ENCODE measurements at regions not wholly inside any gene's neighbourhood (a gene's known extent, or its start where the extent isn't known, plus 50 kb on each side); places are given as distances from the start of the nearest gene placed in this dataset.
A peak's percentile ranks its signal among the peaks of the same experiment; 100 is the strongest.
"Not testable (repeated sequence)": the region's sequence is repeated elsewhere in the genome, so short reads cannot be mapped to it uniquely, and the experiment has no call there.

DNA sequence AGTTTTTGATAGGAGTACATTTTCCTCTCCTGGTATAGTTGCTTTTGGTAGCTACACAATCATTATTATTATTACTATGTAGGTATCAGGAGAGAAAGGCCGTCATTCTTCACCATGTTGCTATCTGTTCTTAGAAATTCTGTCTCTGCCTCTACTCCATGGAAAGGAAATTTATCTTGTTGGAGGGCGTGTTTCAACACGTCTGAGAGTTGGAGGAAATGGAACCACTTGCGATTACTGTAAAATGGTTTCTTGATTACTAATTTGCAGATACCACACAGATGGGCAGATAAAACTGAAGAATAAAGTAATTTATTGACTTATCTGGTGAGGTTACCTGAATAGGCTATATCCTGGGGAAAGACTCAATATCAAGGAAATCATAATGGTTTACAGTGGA, 488.4 kb downstream of the NR2F2 start:
- DNase-seq (ENCODE audit: low spot score) = no peak

GRCh38 chr15:96827981-96828380, 497.5 kb downstream of the NR2F2 start:
- DNase-seq (ENCODE audit: low spot score) = no peak

DNA sequence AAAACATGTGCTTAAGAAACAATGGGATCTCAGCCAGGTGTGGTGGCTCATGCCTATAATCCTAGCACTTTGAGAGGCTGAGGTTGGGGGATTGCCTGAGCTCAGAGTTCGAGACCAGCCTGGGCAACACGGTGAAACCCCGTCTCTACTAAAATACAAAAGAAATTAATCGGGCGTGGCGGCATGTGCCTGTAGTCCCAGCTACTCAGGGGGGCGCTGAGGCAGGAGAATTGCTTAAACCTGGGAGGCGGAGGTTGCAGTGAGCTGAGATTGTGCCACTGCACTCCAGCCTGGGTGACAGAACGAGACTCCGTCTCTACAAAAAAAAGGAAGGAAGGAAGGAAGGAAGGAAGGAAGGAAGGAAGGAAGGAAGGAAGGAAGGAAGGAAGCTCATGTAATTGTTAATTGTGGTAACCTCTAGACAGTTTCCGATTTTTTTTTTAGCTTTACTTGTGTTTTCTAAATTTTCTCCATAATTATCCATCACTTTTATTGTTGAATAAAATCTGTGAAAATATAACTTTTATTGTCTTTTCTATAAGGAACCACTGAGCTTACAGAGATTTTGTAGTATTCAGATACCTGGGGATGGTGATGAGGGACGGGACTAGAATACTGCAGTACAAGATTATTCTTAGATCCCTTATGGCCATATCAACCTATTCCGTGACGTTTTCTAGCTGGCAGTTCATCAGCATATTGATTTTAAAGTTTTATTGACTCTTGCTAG, 506.9 kb downstream of the NR2F2 start:
- no peak for DNase-seq (ENCODE audit: low spot score)

- DNase-seq (ENCODE audit: low spot score) = no peak
These were observed 507.6 kb downstream of the NR2F2 start for GRCh38 chr15:96838081-96838480.

DNA sequence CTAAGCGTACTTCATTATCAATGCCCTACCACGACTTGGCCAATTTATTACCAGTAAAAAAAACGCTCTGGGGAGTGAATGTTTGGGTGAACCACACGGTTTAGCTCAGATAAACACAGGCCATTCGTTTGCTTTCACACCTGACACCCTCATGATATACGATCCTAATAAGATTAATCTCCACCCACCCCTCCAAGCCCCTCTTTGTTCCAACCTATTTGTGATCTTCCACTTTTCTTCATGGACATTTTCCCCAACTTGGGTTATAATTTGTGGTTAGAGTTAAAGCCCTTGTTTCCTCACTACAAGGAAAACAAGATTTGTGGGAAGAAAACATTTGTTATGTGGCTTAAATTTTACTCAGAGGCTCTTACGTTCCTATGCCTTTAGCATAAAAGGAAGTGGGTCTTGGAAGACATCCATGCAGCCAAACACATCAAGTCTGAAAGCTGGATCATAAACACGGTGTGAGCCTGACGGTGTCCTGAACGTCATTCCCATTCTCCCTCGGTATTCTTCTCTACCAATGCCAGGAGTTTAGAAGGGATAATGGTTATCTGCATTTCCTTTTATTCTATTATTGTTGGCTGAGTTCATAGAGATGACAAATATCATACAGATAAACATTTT, 518.9 kb downstream of the NR2F2 start:
- DNase-seq (ENCODE audit: low spot score) = no peak

GRCh38 chr15:96851613-96852012, 521.1 kb downstream of the NR2F2 start:
- DNase-seq (ENCODE audit: low spot score) = no peak

GRCh38 chr15:96858694-96859093, 528.2 kb downstream of the NR2F2 start:
- no peak for DNase-seq (ENCODE audit: low spot score)

- no peak for DNase-seq (ENCODE audit: low spot score)
These were observed 530.2 kb downstream of the NR2F2 start for GRCh38 chr15:96860741-96861140.

- no peak for DNase-seq (ENCODE audit: low spot score)
These were observed 537.5 kb downstream of the NR2F2 start for GRCh38 chr15:96867992-96868391.

GRCh38 chr15:96869122-96869521, 538.6 kb downstream of the NR2F2 start:
- no peak for DNase-seq (ENCODE audit: low spot score)

GRCh38 chr15:96869790-96870189, 539.3 kb downstream of the NR2F2 start:
- DNase-seq (ENCODE audit: low spot score) = peak; percentile 12

DNA sequence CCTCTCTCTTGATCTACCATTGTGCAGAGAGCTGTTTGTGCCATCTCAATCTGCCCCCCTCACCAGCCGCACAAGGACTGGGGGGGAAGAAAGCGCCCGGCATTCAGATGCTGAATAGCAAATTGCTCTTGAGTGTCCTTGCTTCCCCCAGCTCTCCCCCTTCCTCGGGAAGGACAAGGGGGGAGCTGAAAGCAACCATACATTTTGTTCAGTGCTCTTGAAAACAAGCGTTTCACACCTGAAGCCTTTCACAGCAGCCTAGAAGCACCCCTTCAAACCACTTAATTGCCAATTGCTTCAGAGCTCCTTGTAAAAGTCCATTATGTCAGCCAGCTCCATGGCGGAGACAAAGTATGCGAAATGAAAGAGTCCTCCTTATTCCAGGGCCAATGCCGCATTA, 540.1 kb downstream of the NR2F2 start:
- DNase-seq (ENCODE audit: low spot score) = no peak

GRCh38 chr15:96877442-96877841, 546.9 kb downstream of the NR2F2 start:
- not testable (repeated sequence) for DNase-seq (ENCODE audit: low spot score)

DNA sequence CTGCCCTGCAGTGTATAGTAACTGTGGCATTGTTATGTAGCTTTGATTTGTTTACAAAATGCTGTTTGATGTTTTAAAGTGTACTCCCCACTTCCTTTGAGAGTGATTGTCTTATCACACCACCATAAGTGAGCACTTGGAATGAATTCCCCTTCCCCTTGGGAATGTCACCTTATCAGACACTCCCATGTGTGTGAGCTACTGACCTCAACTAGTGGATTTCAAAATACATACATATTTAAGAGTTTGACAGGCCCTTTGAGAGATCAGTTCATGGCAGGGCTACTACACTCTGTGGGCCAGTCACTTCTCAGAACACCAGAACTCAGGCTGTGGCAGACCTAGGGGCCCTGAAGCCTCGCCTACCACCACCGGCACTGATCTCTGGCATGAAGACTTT, 547.6 kb downstream of the NR2F2 start:
- no peak for DNase-seq (ENCODE audit: low spot score)

GRCh38 chr15:96882121-96882772, 551.7 kb downstream of the NR2F2 start:
- DNase-seq (ENCODE audit: low spot score) = no peak

DNA sequence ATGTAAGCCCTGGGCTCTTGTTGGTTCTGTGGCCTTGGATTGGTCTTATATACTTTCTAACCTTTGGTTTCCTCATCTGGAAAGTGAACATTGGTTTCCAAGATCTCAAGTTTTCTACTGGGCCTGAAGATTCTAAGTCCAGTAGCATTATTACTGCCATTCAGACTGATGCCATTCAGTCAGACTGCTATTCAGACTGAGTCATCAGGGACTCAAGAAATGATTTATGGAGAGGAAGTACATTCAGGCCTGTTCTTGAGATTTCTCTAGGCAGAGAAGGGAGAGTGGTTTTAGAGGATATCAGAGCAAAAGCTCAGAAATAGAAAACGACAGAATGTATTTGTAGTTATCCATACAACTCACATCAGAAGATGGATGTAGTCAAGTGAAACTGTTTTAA, 557.2 kb downstream of the NR2F2 start:
- no peak for DNase-seq (ENCODE audit: low spot score)

- DNase-seq (ENCODE audit: low spot score) = no peak
These were observed 558.3 kb downstream of the NR2F2 start for GRCh38 chr15:96888764-96889163.

- DNase-seq (ENCODE audit: low spot score) = no peak
These were observed 559.4 kb downstream of the NR2F2 start for GRCh38 chr15:96889734-96890480.

DNA sequence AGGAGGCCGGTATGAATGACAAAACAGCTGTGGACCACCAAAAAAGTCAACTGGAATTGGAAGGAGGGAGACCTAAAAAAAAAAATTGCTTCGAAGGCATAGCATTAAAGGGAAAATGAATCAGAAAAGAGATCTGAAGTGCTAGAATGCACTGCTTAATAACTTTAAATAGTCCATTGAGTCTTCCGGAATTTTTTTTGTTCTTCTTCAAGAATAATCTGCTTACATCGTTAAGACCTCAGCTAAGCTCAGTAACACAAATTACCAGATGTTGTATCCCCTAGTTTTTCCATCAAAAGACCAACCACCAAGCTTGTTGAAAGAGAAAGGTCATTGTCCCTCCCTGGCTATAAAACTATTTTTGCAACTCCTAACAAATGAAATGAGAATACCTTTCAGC, 560.5 kb downstream of the NR2F2 start:
- DNase-seq (ENCODE audit: low spot score) = no peak

DNA sequence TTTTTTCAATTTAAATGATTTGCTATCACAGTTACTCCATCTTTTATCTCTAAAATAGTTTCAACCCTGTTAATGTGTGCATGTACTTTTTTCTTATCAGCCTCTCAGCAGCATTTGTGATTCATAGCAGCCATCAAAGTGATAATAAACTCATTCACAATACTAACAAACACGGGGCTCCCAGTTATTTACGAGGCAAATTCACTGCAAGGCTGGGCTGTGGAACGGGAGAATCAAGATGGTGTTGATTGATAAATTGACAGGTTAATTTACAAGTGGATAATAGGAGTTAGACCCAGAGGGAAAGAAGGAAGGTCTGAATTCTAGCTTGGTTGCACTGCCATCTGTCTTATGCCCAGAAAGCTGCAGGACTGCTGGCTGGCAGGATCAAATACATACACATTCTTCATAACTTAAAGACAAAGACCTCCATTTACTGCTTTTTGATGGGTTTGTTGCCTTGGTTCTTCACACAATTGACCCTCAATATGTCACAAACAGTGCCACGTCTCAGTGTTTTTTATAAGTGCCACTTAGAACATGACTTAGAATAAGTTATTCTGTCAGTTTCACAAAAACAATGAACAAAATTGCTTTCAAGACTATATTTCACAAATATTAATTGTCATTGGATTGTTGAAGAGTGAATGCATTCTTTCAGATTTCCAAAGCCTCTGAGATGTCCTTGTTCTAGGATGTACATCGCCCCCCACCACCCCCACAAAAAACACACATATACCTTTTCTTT, 562.8 kb downstream of the NR2F2 start:
- DNase-seq (ENCODE audit: low spot score) = peak; percentile 12

- DNase-seq (ENCODE audit: low spot score) = no peak
These were observed 564.2 kb downstream of the NR2F2 start for GRCh38 chr15:96894659-96895058.

GRCh38 chr15:96896766-96897165, 566.3 kb downstream of the NR2F2 start:
- DNase-seq (ENCODE audit: low spot score) = no peak

Data from HuH-7.5 (cell line).